Islet precursor cell (in vitro differentiated cells): ENCODE measurements at regions not wholly inside any gene's neighbourhood (a gene's known extent, or its start where the extent isn't known, plus 50 kb on each side); places are given as distances from the start of the nearest gene placed in this dataset.

Source experiments
- DNase-seq: peaks from one replicate; pipeline ENCODE4 v3.0.0-alpha.2; 2018

DNA sequence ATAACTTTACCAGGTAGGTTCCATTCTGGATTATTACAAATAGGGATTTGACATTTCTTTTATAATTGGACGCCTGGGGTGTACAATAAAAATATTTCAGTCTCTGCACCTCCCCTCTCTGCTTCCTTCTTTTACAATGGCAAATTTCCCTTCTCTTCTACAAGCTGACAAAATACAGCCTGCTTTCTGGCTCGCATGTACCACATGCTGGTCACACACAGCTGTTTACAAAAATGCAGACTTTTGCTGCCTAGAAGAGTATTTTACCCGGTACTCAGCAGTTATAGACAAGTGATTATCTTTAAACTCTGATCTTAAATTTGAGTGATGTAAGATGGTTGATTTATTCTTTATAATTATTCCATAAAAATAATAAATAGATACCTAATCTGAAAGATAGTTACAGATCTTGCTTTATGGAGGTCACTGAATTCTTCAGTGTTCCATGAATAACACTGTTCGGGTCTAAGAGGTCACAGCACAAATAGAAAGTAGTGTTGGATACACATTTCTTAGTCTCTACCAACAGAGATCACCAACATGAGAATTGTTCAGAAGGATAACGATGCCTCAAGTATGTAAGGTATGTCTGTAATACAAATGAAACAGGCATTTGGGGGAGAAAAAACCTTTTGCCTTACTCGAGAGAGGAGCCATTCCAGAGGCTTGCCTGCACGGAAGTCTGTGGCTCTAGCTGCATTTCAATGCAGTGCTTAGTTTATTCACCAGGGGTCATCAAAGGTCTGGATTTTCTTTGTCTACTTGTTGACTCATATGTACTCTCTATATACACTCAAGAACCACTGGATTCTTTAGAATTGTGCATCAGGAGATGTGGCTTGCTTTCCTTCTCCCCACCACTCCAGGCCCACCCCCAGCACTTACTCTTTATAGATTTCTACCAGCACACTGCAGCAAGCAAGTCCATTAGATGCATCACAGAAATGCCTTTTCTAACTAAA is 206.6 kb upstream of the RFX3 start:
- DNase-seq = peak; percentile 82

- DNase-seq = no peak
These were observed 204.7 kb upstream of the RFX3 start for GRCh38 chr9:3730511-3730922.

DNA sequence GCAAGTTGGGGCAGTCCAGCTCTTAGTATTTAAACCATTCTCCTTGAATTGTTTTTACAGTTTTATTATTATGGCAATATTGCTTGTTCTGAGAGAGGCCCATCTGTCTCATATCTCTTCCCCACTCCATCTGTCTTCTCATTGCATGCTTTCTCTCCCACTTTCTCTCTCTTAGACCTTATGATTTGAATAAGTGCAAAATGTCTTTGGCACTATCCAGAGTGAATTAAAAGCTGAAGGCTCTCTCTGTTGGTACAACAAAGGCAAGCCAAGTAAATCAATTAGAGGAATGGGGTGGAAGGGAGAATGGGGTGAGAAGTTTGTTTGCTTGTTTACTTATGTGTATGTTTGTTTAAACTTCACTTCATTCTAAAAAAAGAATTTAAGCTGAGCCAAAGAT is 195.3 kb upstream of the RFX3 start:
- no peak for DNase-seq

- no peak for DNase-seq
These were observed 193.5 kb upstream of the RFX3 start for GRCh38 chr9:3719286-3719685.

- DNase-seq = no peak
These were observed 190.6 kb upstream of the RFX3 start for GRCh38 chr9:3716415-3716814.

- no peak for DNase-seq
These were observed 182.9 kb upstream of the RFX3 start for GRCh38 chr9:3708751-3709150.

DNA sequence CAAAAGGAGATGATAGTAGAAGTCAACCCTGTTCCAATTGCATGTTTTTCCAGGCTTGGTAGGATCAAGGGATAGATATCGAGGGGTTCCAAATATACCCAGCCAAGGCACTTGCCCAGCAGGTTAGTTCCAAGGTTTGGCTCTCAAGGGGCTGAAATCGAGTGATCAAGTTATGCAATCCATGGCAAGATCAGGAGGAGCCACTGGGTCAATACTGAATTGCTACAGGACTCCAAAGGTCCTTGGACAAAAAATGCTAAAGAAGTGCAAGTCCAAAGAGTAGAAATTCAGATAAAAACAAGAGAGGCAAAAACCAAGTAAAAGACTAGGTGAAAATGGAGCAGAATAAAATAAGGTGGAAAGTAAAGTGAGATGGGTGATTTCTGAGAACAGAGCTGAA is 179.1 kb upstream of the RFX3 start:
- no peak for DNase-seq

DNA sequence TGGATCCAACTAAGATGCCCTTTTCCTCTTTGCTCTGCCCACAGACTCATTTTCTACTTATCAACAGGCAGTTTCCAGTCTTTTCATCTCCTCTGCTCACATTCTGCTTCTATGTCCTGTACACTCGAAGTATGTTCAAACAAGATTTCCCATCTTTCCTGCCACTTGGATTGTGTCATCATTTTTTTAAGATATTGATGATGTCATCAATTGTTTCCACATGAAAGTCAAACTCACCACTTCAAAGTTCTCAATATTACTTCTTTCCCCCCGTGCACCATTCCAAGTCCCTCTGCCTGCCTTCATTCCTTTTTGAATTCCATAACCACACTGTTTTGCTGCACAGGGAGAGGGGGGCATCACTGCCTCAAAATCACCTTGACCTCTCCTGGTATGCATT is 175.0 kb upstream of the RFX3 start:
- no peak for DNase-seq

DNA sequence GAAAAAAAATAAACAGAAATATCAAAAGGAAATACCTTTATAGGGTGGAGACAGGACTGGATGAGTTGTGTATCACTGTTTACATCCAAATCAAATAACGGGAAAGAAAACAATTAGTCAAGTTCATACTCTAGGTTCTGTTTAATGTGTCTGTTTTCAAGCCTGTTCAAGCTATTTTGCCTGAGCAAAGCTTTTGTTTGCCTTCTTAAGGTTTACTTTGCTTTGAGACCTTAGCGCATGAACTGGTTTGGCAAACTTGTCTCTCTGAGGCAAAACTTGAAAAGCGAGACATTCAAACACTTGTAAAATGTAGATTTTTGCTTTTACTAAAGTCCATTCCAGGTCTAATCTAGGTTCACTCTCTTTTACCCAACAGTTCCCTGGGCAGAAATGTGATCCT is 174.1 kb upstream of the RFX3 start:
- DNase-seq = no peak

- DNase-seq = no peak
These were observed 172.7 kb upstream of the RFX3 start for GRCh38 chr9:3698531-3698930.

DNA sequence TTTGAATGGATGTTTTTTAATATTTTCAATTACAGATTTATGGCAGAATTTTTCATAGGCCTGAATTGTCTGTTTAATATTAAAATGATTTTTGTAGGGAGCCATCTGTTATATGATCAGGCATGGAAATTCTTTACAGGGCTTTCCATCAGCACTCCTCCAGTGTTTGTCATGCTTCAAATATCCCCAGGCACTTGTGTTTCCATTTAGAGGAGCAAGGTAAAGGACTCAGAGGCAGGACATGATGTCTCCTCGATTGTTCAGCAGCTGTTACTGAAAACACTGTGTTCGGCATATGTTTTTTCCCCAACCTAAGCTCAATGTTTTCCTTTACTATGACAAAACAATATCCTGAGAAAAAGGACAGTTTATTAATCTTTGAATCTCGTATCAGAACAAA is 172.3 kb upstream of the RFX3 start:
- no peak for DNase-seq

- no peak for DNase-seq
These were observed 170.6 kb upstream of the RFX3 start for GRCh38 chr9:3696368-3696767.

- DNase-seq = peak; percentile 63
These were observed 166.8 kb upstream of the RFX3 start for GRCh38 chr9:3692606-3693005.

DNA sequence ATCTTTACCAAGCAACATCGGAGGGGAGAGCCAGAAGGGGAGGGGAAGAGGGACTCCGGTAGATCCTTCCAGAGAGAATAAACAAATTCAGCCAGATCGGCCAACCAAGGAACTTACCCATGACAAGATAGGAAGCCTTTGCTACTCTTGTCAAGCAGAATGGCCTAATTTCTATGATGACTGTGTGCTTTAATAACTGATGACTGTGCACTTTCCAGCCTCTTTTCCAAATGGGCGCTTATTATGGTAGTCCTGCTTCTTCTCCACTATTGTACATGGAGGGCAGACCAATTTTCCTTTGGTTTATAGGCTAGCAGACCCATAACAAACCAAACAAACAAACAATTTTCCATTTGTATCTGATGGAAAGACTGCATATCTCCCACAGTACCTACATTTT is 163.8 kb upstream of the RFX3 start:
- no peak for DNase-seq

GRCh38 chr9:3687145-3687544 is 161.3 kb upstream of the RFX3 start:
- no peak for DNase-seq

- no peak for DNase-seq
These were observed 156.4 kb upstream of the RFX3 start for GRCh38 chr9:3682186-3682585.

- DNase-seq = no peak
These were observed 151.7 kb upstream of the RFX3 start for GRCh38 chr9:3677541-3677940.

GRCh38 chr9:3676766-3677165 is 151.0 kb upstream of the RFX3 start:
- DNase-seq = no peak

DNA sequence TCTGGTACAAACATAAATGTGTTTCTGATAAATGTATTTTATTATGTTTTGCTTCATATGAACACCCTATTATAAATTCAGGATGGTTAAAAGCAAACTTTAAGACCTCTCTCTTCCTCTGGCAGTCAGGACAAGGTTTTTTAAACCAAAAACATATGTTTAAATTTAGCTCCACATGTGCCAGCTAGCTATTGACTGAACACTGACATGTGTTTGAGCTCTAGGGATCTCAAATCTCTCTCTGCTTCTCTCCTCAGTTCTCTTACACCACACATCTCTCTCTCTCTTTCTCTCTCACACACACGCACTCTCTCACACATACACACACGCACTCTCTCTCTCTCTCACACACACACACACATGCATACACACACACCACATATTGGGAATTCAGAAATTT is 150.1 kb upstream of the RFX3 start:
- DNase-seq = no peak

GRCh38 chr9:3674561-3674960 is 148.8 kb upstream of the RFX3 start:
- DNase-seq = no peak

DNA sequence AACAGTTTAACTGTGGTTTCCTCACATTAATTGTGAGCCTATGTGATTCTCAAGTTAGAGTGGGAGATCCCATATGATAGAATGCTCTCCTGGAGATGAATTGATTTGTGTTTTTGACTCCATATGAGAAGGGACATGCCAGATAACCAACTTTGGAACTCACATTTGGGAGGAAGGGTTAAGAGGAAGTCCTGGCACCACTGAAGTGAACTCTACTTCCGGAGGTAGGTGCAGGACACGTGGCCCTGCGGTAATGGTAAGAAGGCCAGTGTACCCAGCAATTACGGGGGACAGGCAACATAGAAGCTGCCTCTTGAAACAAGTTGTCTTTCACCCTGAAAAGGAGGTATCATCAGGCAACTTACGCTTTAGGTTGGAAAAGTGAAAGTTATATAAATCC is 146.6 kb upstream of the RFX3 start:
- DNase-seq = no peak

DNA sequence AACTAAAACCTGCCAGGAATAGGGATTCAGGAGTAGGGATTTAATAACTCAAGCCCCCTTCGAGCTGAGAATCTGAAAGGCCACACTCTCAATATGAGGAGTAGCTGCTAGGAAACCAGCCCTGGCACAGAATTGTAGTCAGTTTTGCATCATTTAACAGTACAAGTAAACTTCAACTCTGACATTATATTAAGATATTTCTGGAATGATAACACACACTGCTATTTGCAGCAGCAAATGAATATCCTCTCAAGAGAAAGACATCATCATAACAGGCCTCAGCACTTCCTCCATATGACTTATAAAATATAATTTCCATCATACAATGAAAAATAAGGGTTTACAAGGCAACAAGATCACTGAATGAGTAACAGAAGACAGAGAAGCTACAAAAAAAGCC is 138.2 kb upstream of the RFX3 start:
- no peak for DNase-seq

GRCh38 chr9:3662671-3663070 is 136.9 kb upstream of the RFX3 start:
- no peak for DNase-seq

DNA sequence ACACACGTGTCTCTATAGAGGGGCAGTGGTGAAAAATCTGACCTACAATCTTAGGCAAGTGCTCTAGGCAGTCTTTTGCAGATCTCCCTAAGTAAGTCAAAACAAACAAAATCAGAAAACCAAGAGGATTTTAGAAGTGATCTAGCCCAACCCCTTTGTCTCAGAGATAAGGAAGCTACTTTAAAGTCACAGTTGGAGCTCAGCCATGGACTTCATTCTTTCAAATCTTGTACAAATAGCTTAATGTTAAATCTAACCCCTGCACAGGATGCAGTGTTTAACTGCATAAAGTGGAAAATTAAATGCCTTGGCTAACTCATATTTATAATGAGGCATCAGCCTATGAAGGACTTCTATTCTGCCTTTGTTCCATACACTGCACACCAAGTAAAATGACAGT is 135.1 kb upstream of the RFX3 start:
- DNase-seq = no peak

- no peak for DNase-seq
These were observed 133.8 kb upstream of the RFX3 start for GRCh38 chr9:3659647-3660046.
